ENCODE measurements at regions not wholly inside any gene's neighbourhood (a gene's known extent, or its start where the extent isn't known, plus 50 kb on each side); places are given as distances from the start of the nearest gene placed in this dataset.

DNA sequence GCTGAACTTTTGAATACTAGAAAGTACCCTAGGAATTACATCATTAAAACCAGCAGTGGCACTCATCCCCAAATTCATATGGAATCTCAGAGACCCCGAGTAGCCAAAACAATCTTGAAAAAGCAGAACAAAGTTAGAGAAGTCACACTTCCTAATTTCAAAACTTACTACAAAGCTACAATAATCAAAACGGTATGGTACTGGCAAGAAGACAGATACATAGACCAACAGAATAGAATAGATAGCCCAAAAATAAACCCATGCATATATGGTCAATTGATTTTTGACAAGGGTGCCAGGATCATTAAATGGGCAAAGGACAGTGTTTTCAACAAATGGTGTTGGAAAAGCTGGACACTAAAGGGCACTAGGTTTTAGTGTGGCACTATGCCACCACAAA, 176.0 kb upstream of the NDUFV2 start:
- H3K36me3 ChIP-seq, result no peaks in the 10 kb centered on the region
- intact Hi-C loops (cut with DNase I), result no loop called here
- TF ChIP-seq, protein P1, sequence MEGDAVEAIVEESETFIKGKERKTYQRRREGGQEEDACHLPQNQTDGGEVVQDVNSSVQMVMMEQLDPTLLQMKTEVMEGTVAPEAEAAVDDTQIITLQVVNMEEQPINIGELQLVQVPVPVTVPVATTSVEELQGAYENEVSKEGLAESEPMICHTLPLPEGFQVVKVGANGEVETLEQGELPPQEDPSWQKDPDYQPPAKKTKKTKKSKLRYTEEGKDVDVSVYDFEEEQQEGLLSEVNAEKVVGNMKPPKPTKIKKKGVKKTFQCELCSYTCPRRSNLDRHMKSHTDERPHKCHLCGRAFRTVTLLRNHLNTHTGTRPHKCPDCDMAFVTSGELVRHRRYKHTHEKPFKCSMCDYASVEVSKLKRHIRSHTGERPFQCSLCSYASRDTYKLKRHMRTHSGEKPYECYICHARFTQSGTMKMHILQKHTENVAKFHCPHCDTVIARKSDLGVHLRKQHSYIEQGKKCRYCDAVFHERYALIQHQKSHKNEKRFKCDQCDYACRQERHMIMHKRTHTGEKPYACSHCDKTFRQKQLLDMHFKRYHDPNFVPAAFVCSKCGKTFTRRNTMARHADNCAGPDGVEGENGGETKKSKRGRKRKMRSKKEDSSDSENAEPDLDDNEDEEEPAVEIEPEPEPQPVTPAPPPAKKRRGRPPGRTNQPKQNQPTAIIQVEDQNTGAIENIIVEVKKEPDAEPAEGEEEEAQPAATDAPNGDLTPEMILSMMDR (IDR thresholded peaks at IDR 0.05), result no peak
- H3K27ac ChIP-seq, result no peak overlapping the region
- peaks cover 0 to 13% of the 10 kb centered on the region in 2 donors for H3K9me3 ChIP-seq
- H3K27me3 ChIP-seq, result no peaks in the 10 kb centered on the region
- no peak overlapping the region for H3K4me3 ChIP-seq
- DNase-seq (ENCODE audit: low spot score in 2 of 2), result no peak
- H3K4me1 ChIP-seq, result no peaks in the 10 kb centered on the region

DNA sequence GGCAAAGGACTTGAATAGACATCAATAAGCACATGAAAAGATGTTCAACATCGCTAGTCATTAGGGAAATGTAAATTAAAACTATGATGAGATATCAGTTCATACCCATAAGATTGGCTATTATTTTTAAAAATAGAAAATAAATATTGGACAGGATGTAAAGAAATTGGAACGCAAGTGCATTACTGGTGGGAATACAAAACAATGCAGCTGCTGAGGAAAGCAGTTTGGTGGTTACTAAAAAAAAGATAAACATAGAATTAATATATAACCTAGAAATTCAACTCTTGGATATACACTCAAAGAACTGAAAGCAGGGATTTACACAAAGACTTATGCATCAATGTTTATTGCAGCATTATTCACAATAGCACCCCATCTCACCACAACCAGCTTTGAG, 174.5 kb upstream of the NDUFV2 start:
- Histone ChIP-seq H3K4me1 (no peaks in the 10 kb centered on the region), H3K36me3 (no peaks in the 10 kb centered on the region), H3K27ac (no peak overlapping the region), H3K4me3 (no peak overlapping the region), H3K9me3 (peaks cover 0 to 13% of the 10 kb centered on the region in 2 donors), H3K27me3 (no peaks in the 10 kb centered on the region)
- TF ChIP-seq, protein P1 (IDR thresholded peaks at IDR 0.05), result no peak
- no peak for DNase-seq (ENCODE audit: low spot score in 2 of 2)
- intact Hi-C loops (cut with DNase I), result no loop called here

DNA sequence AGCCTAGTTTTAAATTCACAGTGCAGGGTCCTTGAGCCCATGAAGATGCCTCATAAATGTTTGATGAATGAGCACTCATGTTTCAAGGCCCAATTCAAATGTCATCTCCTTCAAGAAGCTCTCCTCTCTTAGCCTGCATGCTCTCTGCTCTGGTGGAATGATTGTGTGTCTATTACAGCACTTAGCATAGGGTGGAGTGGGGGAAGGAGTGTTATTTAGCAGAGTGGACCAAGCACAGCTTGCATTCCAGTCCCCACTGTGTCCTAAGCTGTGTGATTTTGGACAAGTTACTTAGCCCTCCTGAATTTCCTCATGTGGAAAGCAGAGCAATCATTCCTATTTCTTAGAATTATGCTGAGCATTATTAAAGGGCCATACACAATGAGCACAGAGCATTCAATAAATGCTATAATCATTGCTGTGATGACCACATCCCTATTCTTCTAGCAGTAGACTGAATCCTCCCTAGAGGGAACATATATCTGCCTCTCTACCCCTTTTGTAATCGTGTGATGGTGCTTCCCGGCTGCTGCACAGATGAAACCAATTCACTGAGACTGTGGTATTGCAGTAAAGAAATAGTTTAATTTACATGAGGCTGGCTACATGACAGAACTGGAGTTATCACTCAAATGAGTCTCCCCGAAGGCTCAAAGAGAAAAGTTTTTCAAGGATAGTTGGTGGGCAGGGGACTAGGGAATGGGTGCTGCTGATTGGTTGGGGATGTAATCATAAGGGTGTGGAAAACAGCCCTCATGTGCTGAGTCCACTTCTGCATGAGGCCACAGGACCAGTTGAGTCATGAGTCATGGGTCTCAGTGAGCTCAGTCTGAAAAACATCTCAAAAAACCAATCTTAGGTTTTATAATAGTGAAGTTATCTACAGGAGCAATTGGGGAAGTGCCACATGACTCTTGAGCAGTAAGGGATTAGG, 173.4 kb upstream of the NDUFV2 start:
- Histone ChIP-seq H3K36me3 (no peaks in the 10 kb centered on the region), H3K27me3 (no peaks in the 10 kb centered on the region), H3K27ac (no peak overlapping the region), H3K4me3 (no peak overlapping the region), H3K9me3 (peaks cover 0 to 13% of the 10 kb centered on the region in 2 donors), H3K4me1 (no peaks in the 10 kb centered on the region)
- TF ChIP-seq, protein P1 (IDR thresholded peaks at IDR 0.05), result no peak
- no peak for DNase-seq (ENCODE audit: low spot score in 2 of 2)
- intact Hi-C loops (cut with DNase I), result no loop called here

DNA sequence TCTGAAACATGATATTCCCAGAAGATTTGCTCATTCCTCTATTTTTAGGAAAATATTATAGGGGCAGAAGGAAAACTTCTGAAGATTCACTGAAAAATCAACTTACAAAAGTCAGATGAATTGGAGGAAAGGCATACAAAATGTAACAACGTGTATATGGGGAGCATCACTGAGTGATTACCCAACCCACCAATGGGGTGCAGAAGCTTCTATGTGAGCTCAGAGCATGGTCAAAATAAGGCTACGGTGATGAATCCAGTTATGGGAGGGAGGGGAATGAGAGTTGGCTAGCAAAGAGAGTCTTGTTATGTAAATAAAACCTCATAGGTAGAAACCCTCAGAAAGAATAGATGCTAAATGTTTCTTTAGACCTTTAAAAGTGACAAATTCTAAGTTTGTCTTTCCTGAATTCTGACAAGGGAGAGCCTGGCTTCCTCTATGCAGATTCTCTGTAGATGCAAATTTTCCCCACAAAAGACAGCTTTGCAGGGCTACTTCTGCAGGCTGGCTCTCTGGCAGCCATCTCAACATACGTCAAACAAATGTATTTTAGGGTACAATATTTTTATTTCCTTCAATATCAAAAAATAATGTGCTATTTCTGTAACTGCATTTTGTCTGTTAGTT, 171.4 kb upstream of the NDUFV2 start:
- Histone ChIP-seq H3K27ac (no peak overlapping the region), H3K27me3 (no peaks in the 10 kb centered on the region), H3K4me1 (no peaks in the 10 kb centered on the region), H3K36me3 (no peaks in the 10 kb centered on the region), H3K9me3 (peaks cover 0 to 12% of the 10 kb centered on the region in 2 donors), H3K4me3 (no peak overlapping the region)
- TF ChIP-seq, protein P1 (IDR thresholded peaks at IDR 0.05), result no peak
- no peak for DNase-seq (ENCODE audit: low spot score in 2 of 2)
- intact Hi-C loops (cut with DNase I), result no loop called here

DNA sequence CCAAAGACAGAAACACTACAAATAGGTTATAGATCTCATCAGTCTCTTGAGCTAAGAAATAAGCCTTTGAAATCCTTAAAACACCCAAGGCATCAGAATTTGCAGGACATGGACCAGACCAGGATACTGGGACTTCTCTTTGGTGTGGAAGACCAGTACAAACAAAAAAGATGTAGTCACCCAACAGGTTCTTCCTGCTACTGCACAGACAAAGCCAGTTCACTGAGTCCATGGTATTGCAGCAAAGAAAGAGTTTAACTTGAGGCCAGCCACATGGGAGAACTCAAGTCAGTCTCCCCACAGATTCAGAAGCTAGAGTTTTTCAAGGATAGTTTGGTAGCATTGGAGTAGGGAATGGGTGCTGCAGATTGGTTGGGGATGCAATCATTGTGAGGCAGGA, 169.6 kb upstream of the NDUFV2 start:
- Histone ChIP-seq H3K9me3 (peaks cover 0 to 4% of the 10 kb centered on the region in 2 donors), H3K27ac (no peak overlapping the region), H3K4me3 (no peak overlapping the region), H3K4me1 (no peaks in the 10 kb centered on the region), H3K27me3 (no peaks in the 10 kb centered on the region), H3K36me3 (no peaks in the 10 kb centered on the region)
- TF ChIP-seq, protein P1 (IDR thresholded peaks at IDR 0.05), result no peak
- intact Hi-C loops (cut with DNase I), result no loop called here
- DNase-seq (ENCODE audit: low spot score in 2 of 2), result no peak

Data from ascending aorta (tissue), 2 donors.